NT2/D1 (cell line): ENCODE measurements at regions not wholly inside any gene's neighbourhood (a gene's known extent, or its start where the extent isn't known, plus 50 kb on each side); places are given as distances from the start of the nearest gene placed in this dataset.

ENCODE experiments used
- SUZ12 ChIP-seq: IDR thresholded peaks from 2 replicates; pipeline ENCODE4 v1.6.1; 2011; ENCODE audit not compliant: insufficient read length, insufficient read depth; ENCODE audit errors: extremely low read depth
- YY1 ChIP-seq: IDR thresholded peaks from 2 replicates; pipeline ENCODE4 v1.6.1; 2011; ENCODE audit not compliant: insufficient read length, insufficient read depth
- ZNF274 ChIP-seq: IDR thresholded peaks from 2 replicates; pipeline ENCODE4 v1.6.1; 2011; ENCODE audit warnings: mild to moderate bottlenecking, low read depth, low read length

- TF ChIP-seq YY1, result no peak
- TF ChIP-seq ZNF274, result no peak
- TF ChIP-seq SUZ12, result no peak
These were observed 118.5 kb upstream of the TMEM106B start for GRCh38 chr7:12092499-12093130.
